ENCODE measurements at regions not wholly inside any gene's neighbourhood (a gene's known extent, or its start where the extent isn't known, plus 50 kb on each side); places are given as distances from the start of the nearest gene placed in this dataset.

- TF ChIP-seq POLR2A (IDR thresholded peaks at IDR 0.05): no peak
- TF ChIP-seq, protein P1, sequence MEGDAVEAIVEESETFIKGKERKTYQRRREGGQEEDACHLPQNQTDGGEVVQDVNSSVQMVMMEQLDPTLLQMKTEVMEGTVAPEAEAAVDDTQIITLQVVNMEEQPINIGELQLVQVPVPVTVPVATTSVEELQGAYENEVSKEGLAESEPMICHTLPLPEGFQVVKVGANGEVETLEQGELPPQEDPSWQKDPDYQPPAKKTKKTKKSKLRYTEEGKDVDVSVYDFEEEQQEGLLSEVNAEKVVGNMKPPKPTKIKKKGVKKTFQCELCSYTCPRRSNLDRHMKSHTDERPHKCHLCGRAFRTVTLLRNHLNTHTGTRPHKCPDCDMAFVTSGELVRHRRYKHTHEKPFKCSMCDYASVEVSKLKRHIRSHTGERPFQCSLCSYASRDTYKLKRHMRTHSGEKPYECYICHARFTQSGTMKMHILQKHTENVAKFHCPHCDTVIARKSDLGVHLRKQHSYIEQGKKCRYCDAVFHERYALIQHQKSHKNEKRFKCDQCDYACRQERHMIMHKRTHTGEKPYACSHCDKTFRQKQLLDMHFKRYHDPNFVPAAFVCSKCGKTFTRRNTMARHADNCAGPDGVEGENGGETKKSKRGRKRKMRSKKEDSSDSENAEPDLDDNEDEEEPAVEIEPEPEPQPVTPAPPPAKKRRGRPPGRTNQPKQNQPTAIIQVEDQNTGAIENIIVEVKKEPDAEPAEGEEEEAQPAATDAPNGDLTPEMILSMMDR (IDR thresholded peaks at IDR 0.05): no peak
- intact Hi-C loops (cut with DNase I; ENCODE audit: low total_unique reads): no loop called here
- no peaks in the 10 kb centered on the region for H3K9me3 ChIP-seq
- no peak overlapping the region for H3K4me3 ChIP-seq
- WGBS, 2 donors: 52 to 70% methylated on average over 7 of the region's 7 CpGs
- H3K27me3 ChIP-seq: no peaks in the 10 kb centered on the region
- no peaks in the 10 kb centered on the region for H3K4me1 ChIP-seq
- DNase-seq: no peak
- no peaks in the 10 kb centered on the region for H3K36me3 ChIP-seq (ENCODE audit: low read depth, missing control alignments)
- H3K27ac ChIP-seq: no peak overlapping the region
Observed at GRCh38 chr5:8870959-8871355, 674.9 kb downstream of the SEMA5A start.

DNA sequence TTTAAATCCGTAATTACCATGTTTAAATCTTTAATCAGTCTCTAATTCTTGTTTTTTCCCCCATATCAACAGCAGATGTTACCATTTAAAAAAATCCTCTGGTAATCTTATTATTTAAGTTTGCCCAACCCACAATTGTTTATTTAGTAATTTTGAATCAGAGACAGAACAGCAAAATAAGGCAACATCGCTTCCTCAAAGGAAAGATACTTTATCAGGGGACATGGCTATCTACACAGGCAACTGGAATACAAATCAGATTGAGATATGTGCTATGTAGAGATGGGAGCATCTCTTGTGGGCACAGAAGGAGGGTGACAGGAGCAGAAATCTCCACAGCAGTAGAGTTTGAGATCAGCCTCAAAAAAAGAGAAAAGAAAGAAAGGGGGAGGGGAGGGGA, 674.4 kb downstream of the SEMA5A start:
- H3K4me1 ChIP-seq: no peaks in the 10 kb centered on the region
- 67 to 75% methylated on average over 2 of the region's 2 CpGs for WGBS, 2 donors
- no peaks in the 10 kb centered on the region for H3K9me3 ChIP-seq
- no peak overlapping the region for H3K27ac ChIP-seq
- intact Hi-C loops (cut with DNase I; ENCODE audit: low total_unique reads): no loop called here
- H3K27me3 ChIP-seq: no peaks in the 10 kb centered on the region
- DNase-seq: no peak
- H3K36me3 ChIP-seq (ENCODE audit: low read depth, missing control alignments): no peaks in the 10 kb centered on the region
- no peak for TF ChIP-seq POLR2A (IDR thresholded peaks at IDR 0.05)
- TF ChIP-seq, protein P1 (IDR thresholded peaks at IDR 0.05): no peak
- no peak overlapping the region for H3K4me3 ChIP-seq

- Histone ChIP-seq H3K4me3 (no peak overlapping the region), H3K27me3 (no peaks in the 10 kb centered on the region)
- intact Hi-C loops (cut with DNase I; ENCODE audit: low total_unique reads): loop anchor here (5.0 kb wide), 1 partner anchor 273 kb away; no protein-coding TSS in a partner anchor
Observed at GRCh38 chr5:8875722-8876121, 670.2 kb downstream of the SEMA5A start.

DNA sequence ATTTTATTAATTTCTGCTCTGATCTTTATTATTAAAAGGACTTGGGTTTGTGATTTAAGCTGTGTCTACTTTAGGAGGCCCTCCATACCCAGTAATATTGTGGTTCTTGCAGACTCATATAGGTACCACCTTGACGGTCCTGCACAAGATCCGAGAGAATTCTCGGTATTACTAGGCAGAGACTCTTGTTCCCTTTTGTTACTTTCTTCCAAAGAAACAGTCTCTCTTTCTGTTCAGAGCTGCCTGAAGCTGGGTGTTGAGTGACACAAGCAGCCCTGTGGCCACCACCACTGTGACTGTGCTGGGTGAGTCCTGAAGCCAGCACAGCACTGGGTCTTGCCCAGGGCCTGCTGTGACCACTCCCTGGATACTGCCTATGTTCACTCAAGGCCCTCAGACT, 666.6 kb downstream of the SEMA5A start:
- intact Hi-C loops (cut with DNase I; ENCODE audit: low total_unique reads): loop anchor here (5.0 kb wide), 1 partner anchor 277 kb away; no protein-coding TSS in a partner anchor
- Histone ChIP-seq H3K9me3 (peaks cover 2% of the 10 kb centered on the region), H3K4me1 (no peaks in the 10 kb centered on the region), H3K27ac (no peak overlapping the region), H3K27me3 (no peaks in the 10 kb centered on the region), H3K4me3 (no peak overlapping the region), H3K36me3 (ENCODE audit: low read depth, missing control alignments) (no peaks in the 10 kb centered on the region)
- TF ChIP-seq, protein P1 (IDR thresholded peaks at IDR 0.05): no peak
- TF ChIP-seq POLR2A (IDR thresholded peaks at IDR 0.05): no peak
- 98 to 100% methylated on average over 3 of the region's 3 CpGs for WGBS, 2 donors
- no peak for DNase-seq

More at GRCh38 chr5:8875722-8876121, 670.2 kb downstream of the SEMA5A start:
- H3K9me3 ChIP-seq: no peaks in the 10 kb centered on the region
- 74 to 75% methylated on average over 2 of the region's 2 CpGs for WGBS, 2 donors
- H3K4me1 ChIP-seq: no peaks in the 10 kb centered on the region
- no peak for TF ChIP-seq POLR2A (IDR thresholded peaks at IDR 0.05)
- TF ChIP-seq, protein P1 (IDR thresholded peaks at IDR 0.05): no peak
- H3K27ac ChIP-seq: no peak overlapping the region
- no peaks in the 10 kb centered on the region for H3K36me3 ChIP-seq (ENCODE audit: low read depth, missing control alignments)
- no peak for DNase-seq

GRCh38 chr5:8884029-8884428, 661.8 kb downstream of the SEMA5A start:
- Histone ChIP-seq H3K36me3 (ENCODE audit: low read depth, missing control alignments) (no peaks in the 10 kb centered on the region), H3K4me3 (no peak overlapping the region), H3K27ac (no peak overlapping the region), H3K9me3 (peaks cover 2% of the 10 kb centered on the region), H3K4me1 (no peaks in the 10 kb centered on the region), H3K27me3 (no peaks in the 10 kb centered on the region)
- intact Hi-C loops (cut with DNase I; ENCODE audit: low total_unique reads): no loop called here
- TF ChIP-seq POLR2A (IDR thresholded peaks at IDR 0.05): no peak
- TF ChIP-seq, protein P1 (IDR thresholded peaks at IDR 0.05): no peak
- DNase-seq: no peak
- WGBS, 2 donors: 81 to 83% methylated on average over 2 of the region's 2 CpGs
